Suprapubic skin (tissue), 4 donors: ENCODE measurements at regions not wholly inside any gene's neighbourhood (a gene's known extent, or its start where the extent isn't known, plus 50 kb on each side); places are given as distances from the start of the nearest gene placed in this dataset.
"Not testable (repeated sequence)": the region's sequence is repeated elsewhere in the genome, so short reads cannot be mapped to it uniquely, and the experiment has no call there.

Experiments used
- EP300 ChIP-seq: sonication (generic); formaldehyde crosslinking; IDR thresholded peaks from one replicate; pipeline ENCODE4 v1.6.1; 2017; ENCODE audit warnings: antibody characterized with exemption
- POLR2A ChIP-seq, 2 donors: fragments of 450-650 bp; IDR thresholded peaks; one replicate each; pipeline ENCODE4 v1.6.1; 2017; ENCODE audit warnings: antibody characterized with exemption in 2 of 2, mild to moderate bottlenecking in 2 of 2, moderate library complexity in 2 of 2
- POLR2AphosphoS5 ChIP-seq, 3 donors: sonication (generic); formaldehyde crosslinking; IDR thresholded peaks; one replicate each; pipeline ENCODE4 v1.6.1; 2017; ENCODE audit warnings: antibody characterized with exemption in 3 of 3
- TF ChIP-seq, protein P1 (sequence below), 2 donors: fragments of 200-600 bp in 1 of 2; fragments of 450-650 bp in 1 of 2; sonication (generic) in 1 of 2; IDR thresholded peaks; one replicate each; pipeline ENCODE4 v1.5.1; 2016 to 2019; ENCODE audit warnings: antibody characterized with exemption in 2 of 2, mild to moderate bottlenecking in 1 of 2, moderate library complexity in 1 of 2

DNA sequence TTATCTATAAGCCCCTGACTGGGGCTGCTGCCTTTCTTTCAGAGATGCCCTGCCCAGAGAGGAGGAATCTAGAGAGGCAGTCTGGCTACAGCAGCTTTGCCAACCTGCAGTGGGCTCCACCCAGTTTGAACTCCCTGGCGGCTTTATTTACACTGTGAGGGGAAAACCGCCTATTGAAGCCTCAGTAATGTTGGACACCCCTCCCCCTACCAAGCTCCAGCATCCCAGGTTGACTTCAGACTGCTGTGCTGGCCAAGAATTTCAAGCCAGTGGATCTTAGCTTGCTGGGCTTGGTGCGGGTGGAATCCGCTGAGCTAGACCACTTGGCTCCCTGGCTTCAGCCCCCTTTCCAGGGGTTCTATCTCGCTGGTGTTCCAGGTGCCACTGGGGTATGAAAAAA lies 61.4 kb upstream of the FYN start:
- TF ChIP-seq, protein P1, sequence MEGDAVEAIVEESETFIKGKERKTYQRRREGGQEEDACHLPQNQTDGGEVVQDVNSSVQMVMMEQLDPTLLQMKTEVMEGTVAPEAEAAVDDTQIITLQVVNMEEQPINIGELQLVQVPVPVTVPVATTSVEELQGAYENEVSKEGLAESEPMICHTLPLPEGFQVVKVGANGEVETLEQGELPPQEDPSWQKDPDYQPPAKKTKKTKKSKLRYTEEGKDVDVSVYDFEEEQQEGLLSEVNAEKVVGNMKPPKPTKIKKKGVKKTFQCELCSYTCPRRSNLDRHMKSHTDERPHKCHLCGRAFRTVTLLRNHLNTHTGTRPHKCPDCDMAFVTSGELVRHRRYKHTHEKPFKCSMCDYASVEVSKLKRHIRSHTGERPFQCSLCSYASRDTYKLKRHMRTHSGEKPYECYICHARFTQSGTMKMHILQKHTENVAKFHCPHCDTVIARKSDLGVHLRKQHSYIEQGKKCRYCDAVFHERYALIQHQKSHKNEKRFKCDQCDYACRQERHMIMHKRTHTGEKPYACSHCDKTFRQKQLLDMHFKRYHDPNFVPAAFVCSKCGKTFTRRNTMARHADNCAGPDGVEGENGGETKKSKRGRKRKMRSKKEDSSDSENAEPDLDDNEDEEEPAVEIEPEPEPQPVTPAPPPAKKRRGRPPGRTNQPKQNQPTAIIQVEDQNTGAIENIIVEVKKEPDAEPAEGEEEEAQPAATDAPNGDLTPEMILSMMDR (IDR thresholded peaks at IDR 0.05): not testable (repeated sequence)
- TF ChIP-seq EP300; POLR2AphosphoS5 (IDR thresholded peaks at IDR 0.05); POLR2A (IDR thresholded peaks at IDR 0.05): not testable (repeated sequence)
